Gastrocnemius medialis (tissue), 4 donors: ENCODE measurements at regions not wholly inside any gene's neighbourhood (a gene's known extent, or its start where the extent isn't known, plus 50 kb on each side); places are given as distances from the start of the nearest gene placed in this dataset.

Source experiments
- POLR2A ChIP-seq, 2 donors: fragments of 450-650 bp; IDR thresholded peaks; one replicate each; pipeline ENCODE4 v1.6.1; 2017; ENCODE audit warnings: antibody characterized with exemption in 2 of 2, mild to moderate bottlenecking in 2 of 2, moderate library complexity in 2 of 2
- TF ChIP-seq, protein P1 (sequence below), 5 experiments: fragments of 450-650 bp in 3 of 5; fragments of 200-600 bp in 2 of 5; sonication (generic) in 2 of 5; IDR thresholded peaks in 4 of 5; conservative IDR thresholded peaks in 1 of 5; 1 replicate in 4 of 5; 2 replicates in 1 of 5; pipeline ENCODE4 v1.5.1; 2016 to 2019; ENCODE audit warnings: antibody characterized with exemption in 5 of 5, mild to moderate bottlenecking in 3 of 5, moderate library complexity in 3 of 5

DNA sequence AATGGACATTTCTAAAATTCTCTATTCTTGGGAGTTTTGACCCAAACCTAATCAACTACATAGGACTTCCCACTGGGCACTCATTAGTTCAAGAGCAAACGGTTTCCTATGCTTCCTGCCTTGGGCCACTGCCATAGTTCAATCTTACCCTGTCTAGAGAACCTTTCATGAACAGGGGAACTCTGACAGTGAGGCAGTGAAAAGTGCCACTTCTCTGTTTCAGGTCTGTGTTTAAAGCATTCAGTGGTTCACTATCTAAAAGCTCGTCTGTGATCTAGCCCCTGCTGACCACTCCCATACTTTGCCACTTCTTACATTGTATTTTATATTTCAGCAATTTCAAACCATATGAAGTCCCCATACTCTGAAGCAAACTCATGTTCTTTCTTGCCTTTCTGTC is 122.7 kb upstream of the IGF1 start:
- no peak for TF ChIP-seq POLR2A (IDR thresholded peaks at IDR 0.05)
- TF ChIP-seq, protein P1, sequence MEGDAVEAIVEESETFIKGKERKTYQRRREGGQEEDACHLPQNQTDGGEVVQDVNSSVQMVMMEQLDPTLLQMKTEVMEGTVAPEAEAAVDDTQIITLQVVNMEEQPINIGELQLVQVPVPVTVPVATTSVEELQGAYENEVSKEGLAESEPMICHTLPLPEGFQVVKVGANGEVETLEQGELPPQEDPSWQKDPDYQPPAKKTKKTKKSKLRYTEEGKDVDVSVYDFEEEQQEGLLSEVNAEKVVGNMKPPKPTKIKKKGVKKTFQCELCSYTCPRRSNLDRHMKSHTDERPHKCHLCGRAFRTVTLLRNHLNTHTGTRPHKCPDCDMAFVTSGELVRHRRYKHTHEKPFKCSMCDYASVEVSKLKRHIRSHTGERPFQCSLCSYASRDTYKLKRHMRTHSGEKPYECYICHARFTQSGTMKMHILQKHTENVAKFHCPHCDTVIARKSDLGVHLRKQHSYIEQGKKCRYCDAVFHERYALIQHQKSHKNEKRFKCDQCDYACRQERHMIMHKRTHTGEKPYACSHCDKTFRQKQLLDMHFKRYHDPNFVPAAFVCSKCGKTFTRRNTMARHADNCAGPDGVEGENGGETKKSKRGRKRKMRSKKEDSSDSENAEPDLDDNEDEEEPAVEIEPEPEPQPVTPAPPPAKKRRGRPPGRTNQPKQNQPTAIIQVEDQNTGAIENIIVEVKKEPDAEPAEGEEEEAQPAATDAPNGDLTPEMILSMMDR (IDR thresholded peaks at IDR 0.05 in 4 of 5, conservative IDR thresholded peaks at IDR 0.05 in 1 of 5): no peak
